Breast epithelium (tissue), 3 donors: ENCODE measurements at regions not wholly inside any gene's neighbourhood (a gene's known extent, or its start where the extent isn't known, plus 50 kb on each side); places are given as distances from the start of the nearest gene placed in this dataset.

Source experiments
- CTCF ChIP-seq, 3 donors: fragments of 450-650 bp; IDR thresholded peaks; one replicate each; pipeline ENCODE4 v1.5.1; 2016 to 2017; ENCODE audit warnings: antibody characterized with exemption in 3 of 3, mild to moderate bottlenecking in 3 of 3, moderate library complexity in 3 of 3
- POLR2A ChIP-seq: fragments of 450-650 bp; IDR thresholded peaks from one replicate; pipeline ENCODE4 v1.6.1; 2016; ENCODE audit warnings: antibody characterized with exemption, mild to moderate bottlenecking, moderate library complexity
- POLR2AphosphoS5 ChIP-seq, 3 donors: sonication (generic); formaldehyde crosslinking; IDR thresholded peaks; one replicate each; pipeline ENCODE4 v1.6.1; 2017; ENCODE audit warnings: antibody characterized with exemption in 3 of 3

DNA sequence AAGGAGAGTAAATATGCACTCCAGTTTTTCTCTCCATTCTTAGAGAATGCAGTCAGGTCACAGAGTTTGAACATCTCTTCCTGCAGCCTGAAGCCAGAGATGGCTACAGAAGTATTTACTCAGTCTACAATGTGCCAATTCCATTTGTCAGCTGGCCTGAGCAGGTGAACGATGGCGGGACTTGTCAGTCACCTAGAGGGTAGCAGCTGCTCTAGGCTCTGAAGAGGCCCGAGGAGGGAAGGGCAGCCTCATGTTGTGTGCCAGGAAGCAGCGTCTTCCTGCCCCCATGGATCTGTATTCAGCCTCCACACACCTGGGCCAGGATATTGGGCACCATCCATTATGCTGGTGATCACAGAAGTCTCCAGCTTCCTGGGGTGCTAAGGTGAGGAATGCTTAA, 316.7 kb upstream of the CHAC2 start:
- no peak for TF ChIP-seq CTCF (IDR thresholded peaks at IDR 0.05)
- TF ChIP-seq POLR2A, result no peak
- no peak for TF ChIP-seq POLR2AphosphoS5 (IDR thresholded peaks at IDR 0.05)
